Tibial nerve (tissue), 3 donors: ENCODE measurements at regions not wholly inside any gene's neighbourhood (a gene's known extent, or its start where the extent isn't known, plus 50 kb on each side); places are given as distances from the start of the nearest gene placed in this dataset.

Experiments used
- POLR2A ChIP-seq, 2 donors: fragments of 450-650 bp; IDR thresholded peaks; one replicate each; pipeline ENCODE4 v1.6.1; 2017; ENCODE audit warnings: antibody characterized with exemption in 2 of 2, mild to moderate bottlenecking in 2 of 2, moderate library complexity in 2 of 2
- TF ChIP-seq, protein P1 (sequence below), 5 experiments: fragments of 200-600 bp in 3 of 5; fragments of 450-650 bp in 2 of 5; sonication (generic) in 3 of 5; IDR thresholded peaks; one replicate each; pipeline ENCODE4 v1.5.1; 2016 to 2019; ENCODE audit warnings: antibody characterized with exemption in 5 of 5, mild to moderate bottlenecking in 3 of 5, moderate library complexity in 2 of 5

DNA sequence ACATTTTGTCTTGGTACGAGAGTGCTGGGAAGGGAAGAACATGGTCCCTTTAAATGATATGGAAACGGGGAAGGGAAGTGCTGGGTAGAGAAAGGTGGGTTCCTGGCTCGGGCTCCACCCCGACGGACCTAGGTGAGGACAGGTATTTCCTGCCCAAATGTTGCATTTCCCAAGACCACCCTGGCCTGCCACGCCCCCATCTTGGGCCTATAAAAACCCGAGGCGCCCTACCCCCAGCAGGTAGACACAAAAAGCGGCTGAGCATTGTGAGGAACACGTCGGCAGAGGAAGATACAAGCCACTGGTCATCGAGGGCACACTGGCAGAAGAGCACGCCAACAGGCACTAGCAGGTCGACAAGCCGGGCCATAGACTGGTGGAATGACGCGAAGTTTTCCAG lies 99.4 kb downstream of the AASDHPPT start:
- TF ChIP-seq POLR2A (IDR thresholded peaks at IDR 0.05): no peak
- TF ChIP-seq, protein P1, sequence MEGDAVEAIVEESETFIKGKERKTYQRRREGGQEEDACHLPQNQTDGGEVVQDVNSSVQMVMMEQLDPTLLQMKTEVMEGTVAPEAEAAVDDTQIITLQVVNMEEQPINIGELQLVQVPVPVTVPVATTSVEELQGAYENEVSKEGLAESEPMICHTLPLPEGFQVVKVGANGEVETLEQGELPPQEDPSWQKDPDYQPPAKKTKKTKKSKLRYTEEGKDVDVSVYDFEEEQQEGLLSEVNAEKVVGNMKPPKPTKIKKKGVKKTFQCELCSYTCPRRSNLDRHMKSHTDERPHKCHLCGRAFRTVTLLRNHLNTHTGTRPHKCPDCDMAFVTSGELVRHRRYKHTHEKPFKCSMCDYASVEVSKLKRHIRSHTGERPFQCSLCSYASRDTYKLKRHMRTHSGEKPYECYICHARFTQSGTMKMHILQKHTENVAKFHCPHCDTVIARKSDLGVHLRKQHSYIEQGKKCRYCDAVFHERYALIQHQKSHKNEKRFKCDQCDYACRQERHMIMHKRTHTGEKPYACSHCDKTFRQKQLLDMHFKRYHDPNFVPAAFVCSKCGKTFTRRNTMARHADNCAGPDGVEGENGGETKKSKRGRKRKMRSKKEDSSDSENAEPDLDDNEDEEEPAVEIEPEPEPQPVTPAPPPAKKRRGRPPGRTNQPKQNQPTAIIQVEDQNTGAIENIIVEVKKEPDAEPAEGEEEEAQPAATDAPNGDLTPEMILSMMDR (IDR thresholded peaks at IDR 0.05): no peak
